H1 (cell line): ENCODE measurements at regions not wholly inside any gene's neighbourhood (a gene's known extent, or its start where the extent isn't known, plus 50 kb on each side); places are given as distances from the start of the nearest gene placed in this dataset.

Experiments
- CTCF ChIA-PET: fragments of 300-600 bp; sonication (Branson Sonifier 250); formaldehyde crosslinking; loops from one replicate; lab custom pipeline; 2021; ENCODE audit not compliant: partially characterized antibody; lab: Charles Lee
- POLR2A ChIA-PET: fragments of 300-600 bp; sonication (Branson Sonifier 250); formaldehyde crosslinking; loops from one replicate; lab custom pipeline; 2021; ENCODE audit warnings: inconsistent platforms; ENCODE audit not compliant: partially characterized antibody; lab: Charles Lee
- DNase-seq, 2 experiments: peaks; one replicate each; pipeline versions ENCODE4 v3.0.0 to v3.0.0-alpha.2; 2010 to 2022; ENCODE audit warnings: low spot score in 2 of 2, low read depth in 1 of 2, mixed read lengths in 1 of 2
- FAIRE-seq: peaks from 2 replicates; lab custom pipeline; 2011; peaks lifted over from hg19 to GRCh38; lab: Jason Lieb, UNC
- H2AFZ ChIP-seq: 2 replicates; pipeline ENCODE4 v1.8.1; 2012; ENCODE audit warnings: low read length, inconsistent platforms
- H2AK5ac ChIP-seq: 2 replicates; pipeline ENCODE4 v1.6.1; 2013; ENCODE audit warnings: low read depth, low read length
- H2BK120ac ChIP-seq: replicated peaks from 2 replicates; pipeline ENCODE3; 2013; ENCODE audit warnings: low read depth, low read length, inconsistent platforms
- H2BK12ac ChIP-seq: 2 replicates; pipeline ENCODE4 v1.6.1; 2013; ENCODE audit warnings: low read depth, low read length
- H2BK15ac ChIP-seq: 2 replicates; pipeline ENCODE4 v1.6.1; 2013; ENCODE audit warnings: low read length
- H2BK20ac ChIP-seq: 2 replicates; pipeline ENCODE4 v1.6.1; 2013; ENCODE audit warnings: low read length
- H2BK5ac ChIP-seq: 2 replicates; pipeline ENCODE4 v1.6.1; 2013; ENCODE audit warnings: low read depth, low read length
- H3K14ac ChIP-seq: 2 replicates; pipeline ENCODE4 v1.6.1; 2013; ENCODE audit warnings: inconsistent platforms; ENCODE audit not compliant: insufficient read length
- H3K18ac ChIP-seq: 2 replicates; pipeline ENCODE4 v1.6.1; 2013; ENCODE audit warnings: low read length; ENCODE audit errors: extremely low read depth
- H3K23ac ChIP-seq: 2 replicates; pipeline ENCODE4 v1.6.1; 2013; ENCODE audit warnings: inconsistent platforms; ENCODE audit not compliant: insufficient read length
- H3K23me2 ChIP-seq: 2 replicates; pipeline ENCODE4 v1.6.1; 2013; ENCODE audit warnings: low read depth, low read length
- H3K27ac ChIP-seq: 2 replicates; pipeline ENCODE4 v1.6.1; 2011; ENCODE audit warnings: low read depth, low read length, inconsistent platforms
- H3K27me3 ChIP-seq, 4 experiments: replicated peaks in 1 of 4; 1 replicate in 1 of 4; 2 replicates in 3 of 4; pipeline versions ENCODE4 v1.6.1 to v1.8.1; 2011 to 2013; ENCODE audit warnings: low read length in 3 of 4, mild to moderate bottlenecking in 3 of 4, inconsistent platforms in 2 of 4, mixed read lengths in 2 of 4, moderate library complexity in 1 of 4; ENCODE audit not compliant: control insufficient read depth in 3 of 4, insufficient read depth in 3 of 4; ENCODE audit errors: extremely low read depth in 1 of 4
- H3K36me3 ChIP-seq, 4 experiments: 2 replicates each; pipeline versions ENCODE4 v1.6.1 to v1.8.1; 2011 to 2013; ENCODE audit warnings: mild to moderate bottlenecking in 4 of 4, low read length in 3 of 4, moderate library complexity in 2 of 4, control low read depth in 1 of 4, inconsistent platforms in 1 of 4; ENCODE audit not compliant: insufficient read depth in 4 of 4, control insufficient read depth in 2 of 4
- H3K4ac ChIP-seq: replicated peaks from 2 replicates; pipeline ENCODE3; 2013; ENCODE audit warnings: low read length, low read depth, mixed read lengths, inconsistent platforms; ENCODE audit not compliant: insufficient read length
- H3K4me1 ChIP-seq, 4 experiments: replicated peaks in 1 of 4; 1 replicate in 1 of 4; 2 replicates in 3 of 4; pipeline versions ENCODE4 v1.6.1 to v1.8.1; 2011 to 2013; ENCODE audit warnings: low read length in 3 of 4, inconsistent platforms in 2 of 4, mixed read lengths in 1 of 4; ENCODE audit not compliant: insufficient read depth in 4 of 4, control insufficient read depth in 3 of 4
- H3K4me2 ChIP-seq, 2 experiments: 2 replicates each; pipeline versions ENCODE4 v1.6.1 to v1.8.1; 2011 to 2013; ENCODE audit warnings: low read depth in 2 of 2, low read length in 2 of 2, control low read depth in 1 of 2, inconsistent platforms in 1 of 2, mild to moderate bottlenecking in 1 of 2; ENCODE audit not compliant: insufficient read depth in 1 of 2
- H3K4me3 ChIP-seq, 4 experiments: fragments of 200-600, 300-600 bp in 1 of 4; sonication (generic), shearing (Covaris generic), sonication (Bioruptor Twin) in 1 of 4; 2 replicates each; pipeline versions ENCODE4 v1.5.1 to v1.8.1; 2011 to 2016; ENCODE audit warnings: low read length in 4 of 4, low read depth in 3 of 4, control low read depth in 2 of 4, inconsistent platforms in 2 of 4, mild to moderate bottlenecking in 2 of 4, mixed read lengths in 1 of 4, moderate library complexity in 1 of 4; ENCODE audit not compliant: insufficient read depth in 2 of 4; ENCODE audit errors: extremely low read depth in 1 of 4
- H3K56ac ChIP-seq: replicated peaks from 2 replicates; pipeline ENCODE3; 2013; ENCODE audit warnings: low read depth, mild to moderate bottlenecking, mixed read lengths, low read length, inconsistent platforms; ENCODE audit not compliant: insufficient read length
- H3K79me1 ChIP-seq: 2 replicates; pipeline ENCODE4 v1.6.1; 2013; ENCODE audit warnings: low read depth, low read length, control low read depth
- H3K79me2 ChIP-seq, 2 experiments: 2 replicates each; pipeline versions ENCODE4 v1.6.1 to v1.8.1; 2012 to 2013; ENCODE audit warnings: low read length in 2 of 2, mild to moderate bottlenecking in 2 of 2, inconsistent platforms in 1 of 2; ENCODE audit not compliant: insufficient read depth in 2 of 2, control insufficient read depth in 1 of 2
- H3K9ac ChIP-seq, 4 experiments: replicated peaks in 1 of 4; 1 replicate in 1 of 4; 2 replicates in 3 of 4; pipeline versions ENCODE4 v1.6.1 to v1.8.1; 2011 to 2013; ENCODE audit warnings: low read depth in 3 of 4, low read length in 3 of 4, control low read depth in 2 of 4, mild to moderate bottlenecking in 2 of 4, moderate library complexity in 2 of 4, inconsistent platforms in 1 of 4; ENCODE audit errors: extremely low read depth in 1 of 4
- H3K9me3 ChIP-seq, 2 experiments: 2 replicates each; pipeline versions ENCODE4 v1.6.1 to v1.8.1; 2012 to 2013; ENCODE audit warnings: mild to moderate bottlenecking in 2 of 2, moderate library complexity in 2 of 2, control low read depth in 1 of 2, inconsistent platforms in 1 of 2, low read depth in 1 of 2, low read length in 1 of 2, mixed read lengths in 1 of 2; ENCODE audit not compliant: insufficient read depth in 2 of 2
- H4K20me1 ChIP-seq, 2 experiments: replicated peaks in 1 of 2; 2 replicates each; pipeline versions ENCODE3 to v1.8.1; 2011 to 2013; ENCODE audit warnings: inconsistent platforms in 2 of 2, low read length in 2 of 2, mild to moderate bottlenecking in 1 of 2; ENCODE audit not compliant: insufficient read depth in 2 of 2, control insufficient read depth in 1 of 2
- H4K5ac ChIP-seq: 2 replicates; pipeline ENCODE4 v1.6.1; 2013; ENCODE audit warnings: low read length, low read depth, mixed read lengths, inconsistent platforms; ENCODE audit not compliant: insufficient read length
- H4K8ac ChIP-seq: 2 replicates; pipeline ENCODE4 v1.8.0; 2013; ENCODE audit warnings: mild to moderate bottlenecking, moderate library complexity, low read length, inconsistent platforms; ENCODE audit not compliant: insufficient read depth; ENCODE audit errors: extremely low read depth
- H4K91ac ChIP-seq: replicated peaks from 2 replicates; pipeline ENCODE3; 2013; ENCODE audit warnings: low read length, mixed read lengths, inconsistent platforms; ENCODE audit not compliant: insufficient read length
- CHD2 ChIP-seq: IDR thresholded peaks from 2 replicates; pipeline ENCODE4 v1.6.1; 2012; ENCODE audit warnings: low read length, improper control_type of control experiment
- CTBP2 ChIP-seq: IDR thresholded peaks from 2 replicates; pipeline ENCODE4 v1.7.0; 2011; ENCODE audit warnings: borderline replicate concordance, mild to moderate bottlenecking, moderate library complexity, mixed read lengths, low read length; ENCODE audit not compliant: insufficient read depth, insufficient read length
- MAFK ChIP-seq: IDR thresholded peaks from 2 replicates; pipeline ENCODE4 v1.6.1; 2012; ENCODE audit warnings: low read depth, mild to moderate bottlenecking, improper control_type of control experiment, low read length
- MAX ChIP-seq: IDR thresholded peaks from 2 replicates; pipeline ENCODE4 v1.6.1; 2012; ENCODE audit warnings: inconsistent platforms
- POLR2A ChIP-seq, 2 experiments: IDR thresholded peaks; 1 replicate in 1 of 2; 2 replicates in 1 of 2; pipeline ENCODE4 v1.6.1; 2011; ENCODE audit warnings: low read depth in 2 of 2, low read length in 2 of 2, mild to moderate bottlenecking in 2 of 2; ENCODE audit errors: control extremely low read depth in 1 of 2
- RBBP5 ChIP-seq: IDR thresholded peaks from 2 replicates; pipeline ENCODE4 v1.7.1; 2012; ENCODE audit warnings: low read depth, mild to moderate bottlenecking, inconsistent platforms, low read length, moderate library complexity, borderline replicate concordance
- SIN3A ChIP-seq, 2 experiments: IDR thresholded peaks in 1 of 2; conservative IDR thresholded peaks in 1 of 2; 2 replicates each; pipeline ENCODE4 v1.6.1; 2011 to 2012; ENCODE audit warnings: low read length in 2 of 2, improper control_type of control experiment in 1 of 2, low read depth in 1 of 2, mild to moderate bottlenecking in 1 of 2
- TAF7 ChIP-seq: optimal IDR thresholded peaks from 2 replicates; pipeline ENCODE3; 2011; ENCODE audit warnings: low read depth, mild to moderate bottlenecking, inconsistent platforms, low read length, moderate library complexity, borderline replicate concordance
- TBP ChIP-seq: IDR thresholded peaks from 2 replicates; pipeline ENCODE4 v1.6.1; 2011; ENCODE audit warnings: low read depth, low read length, improper control_type of control experiment
- WGBS, 2 experiments: shearing (Covaris generic) in 1 of 2; methylation state at CpG; one replicate each; pipeline versions ENCODE4 v1.1.6 to v1.1.7; 2013 to 2015; ENCODE audit warnings: low lambda C conversion rate in 2 of 2, mixed read lengths in 2 of 2, inconsistent platforms in 1 of 2, low coverage in 1 of 2, missing lambda C conversion rate in 1 of 2; ENCODE audit not compliant: insufficient replicate concordance in 2 of 2, insufficient coverage in 1 of 2, insufficient read length in 1 of 2; ENCODE audit errors: extremely low coverage in 1 of 2, missing lambda C conversion rate in 1 of 2; 5-methylcytosine and 5-hydroxymethylcytosine counted together
- TF ChIP-seq, protein P1 (sequence below): IDR thresholded peaks from 2 replicates; pipeline ENCODE4 v1.6.1; 2012; ENCODE audit warnings: inconsistent platforms

- Histone ChIP-seq H2BK20ac (no peak overlapping the region), H3K23ac (no peak overlapping the region), H2BK12ac (no peak overlapping the region), H2AFZ (peak overlapping the region; percentile 76), H2BK120ac (no peak overlapping the region), H3K18ac (no peak overlapping the region), H3K79me1 (no peaks in the 10 kb centered on the region), H3K9ac (no peak overlapping the region), H2BK15ac (no peak overlapping the region), H4K91ac (no peak overlapping the region), H4K5ac (no peak overlapping the region), H3K56ac (no peak overlapping the region), H4K20me1 (no peaks in the 10 kb centered on the region), H4K8ac (no peak overlapping the region), H2AK5ac (no peak overlapping the region), H3K4ac (no peak overlapping the region)
- FAIRE-seq, result no peak
- CTCF ChIA-PET, result interaction anchor here (0.6 kb wide), 1 partner anchor 116 kb away, joined by 3 read pairs; no protein-coding TSS in a partner anchor
- WGBS, 2 experiments, result 93% methylated on average over 33 of the region's 33 CpGs; no CpG with 5 or more reads in 1 of the 2 experiments
- POLR2A ChIA-PET, result interaction anchor here (0.6 kb wide), 1 partner anchor 716 kb away, joined by 3 read pairs; no protein-coding TSS in a partner anchor
- no peak for TF ChIP-seq RBBP5
- TF ChIP-seq POLR2A (IDR thresholded peaks at IDR 0.05; ENCODE audit: control extremely low read depth in 1 of 2, low read depth in 2 of 2, low read length in 2 of 2), result no peak
- TF ChIP-seq MAX, result no peak
- TF ChIP-seq SIN3A (conservative IDR thresholded peaks at IDR 0.05 in 1 of 2, IDR thresholded peaks at IDR 0.05 in 1 of 2; ENCODE audit: low read depth in 1 of 2, low read length in 2 of 2), result no peak
- TF ChIP-seq TBP, result no peak
- TF ChIP-seq CTBP2, result no peak
- TF ChIP-seq, protein P1, sequence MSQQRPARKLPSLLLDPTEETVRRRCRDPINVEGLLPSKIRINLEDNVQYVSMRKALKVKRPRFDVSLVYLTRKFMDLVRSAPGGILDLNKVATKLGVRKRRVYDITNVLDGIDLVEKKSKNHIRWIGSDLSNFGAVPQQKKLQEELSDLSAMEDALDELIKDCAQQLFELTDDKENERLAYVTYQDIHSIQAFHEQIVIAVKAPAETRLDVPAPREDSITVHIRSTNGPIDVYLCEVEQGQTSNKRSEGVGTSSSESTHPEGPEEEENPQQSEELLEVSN, result no peak
- TF ChIP-seq MAFK, result no peak
- no peak for TF ChIP-seq CHD2
- TF ChIP-seq TAF7, result no peak
- TF ChIP-seq, all 59 proteins: peak for 0
- Histone ChIP-seq H3K27ac (no peak overlapping the region), H3K4me2 (no peak overlapping the region), H3K4me1 (no peaks in the 10 kb centered on the region), H3K9me3 (no peaks in the 10 kb centered on the region), H2BK5ac (no peak overlapping the region), H3K36me3 (no peaks in the 10 kb centered on the region), H3K23me2 (no peaks in the 10 kb centered on the region), H3K14ac (no peak overlapping the region), H3K4me3 (no peak overlapping the region), H3K79me2 (no peaks in the 10 kb centered on the region), H3K27me3 (no peaks in the 10 kb centered on the region)
- no peak for DNase-seq
These were observed 588.7 kb upstream of the SALL3 start for GRCh38 chr18:78390952-78391348.
